Adipocyte (in vitro differentiated cells): ENCODE measurements at regions not wholly inside any gene's neighbourhood (a gene's known extent, or its start where the extent isn't known, plus 50 kb on each side); places are given as distances from the start of the nearest gene placed in this dataset.

Experiments used
- DNase-seq: peaks from one replicate; pipeline ENCODE4 v3.0.0-alpha.2; 2015; ENCODE audit warnings: low read depth
- H3K27me3 ChIP-seq: replicated peaks from 2 replicates; pipeline ENCODE4 v1.7.0; 2013; ENCODE audit warnings: mild to moderate bottlenecking, low read length, moderate library complexity; ENCODE audit not compliant: control insufficient read depth, insufficient read depth
- H3K36me3 ChIP-seq: 2 replicates; pipeline ENCODE4 v1.7.0; 2013; ENCODE audit warnings: low read length, mild to moderate bottlenecking, moderate library complexity; ENCODE audit not compliant: control insufficient read depth, insufficient read depth, severe bottlenecking
- H3K4me1 ChIP-seq: 2 replicates; pipeline ENCODE4 v1.7.0; 2013; ENCODE audit warnings: mild to moderate bottlenecking, low read length, moderate library complexity; ENCODE audit not compliant: control insufficient read depth, insufficient read depth
- H3K4me3 ChIP-seq: 2 replicates; pipeline ENCODE4 v1.7.0; 2013; ENCODE audit warnings: mild to moderate bottlenecking, low read length, moderate library complexity
- H3K9ac ChIP-seq: 2 replicates; pipeline ENCODE4 v1.7.0; 2013; ENCODE audit warnings: mild to moderate bottlenecking, low read length, moderate library complexity
- H3K9me3 ChIP-seq: 2 replicates; pipeline ENCODE4 v1.7.0; 2013; ENCODE audit warnings: mild to moderate bottlenecking, low read length, moderate library complexity; ENCODE audit not compliant: control insufficient read depth

GRCh38 chr2:201969241-201969937 is 64.3 kb upstream of the FZD7 start:
- H3K4me1 ChIP-seq, result no peaks in the 10 kb centered on the region
- peaks cover 4% of the 10 kb centered on the region for H3K9me3 ChIP-seq
- no peak for DNase-seq
- H3K27me3 ChIP-seq, result peaks cover 31% of the 10 kb centered on the region
- H3K4me3 ChIP-seq, result no peak overlapping the region
- H3K36me3 ChIP-seq, result no peaks in the 10 kb centered on the region
- no peak overlapping the region for H3K9ac ChIP-seq

- no peaks in the 10 kb centered on the region for H3K4me1 ChIP-seq
- H3K4me3 ChIP-seq, result no peak overlapping the region
- H3K9me3 ChIP-seq, result peaks cover 4% of the 10 kb centered on the region
- peaks cover 24% of the 10 kb centered on the region for H3K27me3 ChIP-seq
- DNase-seq, result peak; percentile 58
- no peak overlapping the region for H3K9ac ChIP-seq
- no peaks in the 10 kb centered on the region for H3K36me3 ChIP-seq
Observed at GRCh38 chr2:201969938-201970785, 63.5 kb upstream of the FZD7 start.

- Histone ChIP-seq H3K4me1 (no peaks in the 10 kb centered on the region), H3K27me3 (peaks cover 25% of the 10 kb centered on the region), H3K9ac (no peak overlapping the region), H3K36me3 (no peaks in the 10 kb centered on the region), H3K4me3 (no peak overlapping the region), H3K9me3 (peaks cover 4% of the 10 kb centered on the region)
- no peak for DNase-seq
Observed at GRCh38 chr2:201970786-201971108, 62.9 kb upstream of the FZD7 start.

GRCh38 chr2:201971531-201972228 is 62.0 kb upstream of the FZD7 start:
- H3K9me3 ChIP-seq, result peaks cover 4% of the 10 kb centered on the region
- peak; percentile 52 for DNase-seq
- H3K27me3 ChIP-seq, result peaks cover 30% of the 10 kb centered on the region
- no peaks in the 10 kb centered on the region for H3K36me3 ChIP-seq
- H3K4me1 ChIP-seq, result no peaks in the 10 kb centered on the region
- no peak overlapping the region for H3K4me3 ChIP-seq
- no peak overlapping the region for H3K9ac ChIP-seq

GRCh38 chr2:201972621-201973255 is 60.9 kb upstream of the FZD7 start:
- Histone ChIP-seq H3K27me3 (peaks cover 33% of the 10 kb centered on the region), H3K9me3 (peaks cover 4% of the 10 kb centered on the region), H3K36me3 (no peaks in the 10 kb centered on the region), H3K4me1 (no peaks in the 10 kb centered on the region), H3K4me3 (no peak overlapping the region), H3K9ac (no peak overlapping the region)
- no peak for DNase-seq

- H3K9ac ChIP-seq, result no peak overlapping the region
- H3K27me3 ChIP-seq, result peaks cover 40% of the 10 kb centered on the region
- no peak overlapping the region for H3K4me3 ChIP-seq
- H3K36me3 ChIP-seq, result no peaks in the 10 kb centered on the region
- no peaks in the 10 kb centered on the region for H3K4me1 ChIP-seq
- DNase-seq, result no peak
- H3K9me3 ChIP-seq, result peaks cover 4% of the 10 kb centered on the region
Observed at GRCh38 chr2:201973305-201973928, 60.2 kb upstream of the FZD7 start.

GRCh38 chr2:201974171-201975100 is 59.2 kb upstream of the FZD7 start:
- Histone ChIP-seq H3K36me3 (no peaks in the 10 kb centered on the region), H3K4me3 (no peak overlapping the region), H3K4me1 (no peaks in the 10 kb centered on the region), H3K9me3 (peaks cover 4% of the 10 kb centered on the region), H3K9ac (no peak overlapping the region), H3K27me3 (peaks cover 38% of the 10 kb centered on the region)
- no peak for DNase-seq

- H3K4me3 ChIP-seq, result no peak overlapping the region
- peaks cover 44% of the 10 kb centered on the region for H3K27me3 ChIP-seq
- no peak for DNase-seq
- no peaks in the 10 kb centered on the region for H3K36me3 ChIP-seq
- H3K9me3 ChIP-seq, result peaks cover 4% of the 10 kb centered on the region
- no peak overlapping the region for H3K9ac ChIP-seq
- no peaks in the 10 kb centered on the region for H3K4me1 ChIP-seq
Observed at GRCh38 chr2:201975434-201975833, 58.2 kb upstream of the FZD7 start.

GRCh38 chr2:201975964-201976612 is 57.6 kb upstream of the FZD7 start:
- H3K4me1 ChIP-seq, result no peaks in the 10 kb centered on the region

GRCh38 chr2:201977651-201978050 is 56.0 kb upstream of the FZD7 start:
- Histone ChIP-seq H3K4me3 (no peak overlapping the region), H3K4me1 (no peaks in the 10 kb centered on the region), H3K9ac (no peak overlapping the region), H3K9me3 (no peaks in the 10 kb centered on the region), H3K27me3 (peaks cover 46% of the 10 kb centered on the region), H3K36me3 (no peaks in the 10 kb centered on the region)
- DNase-seq, result no peak

More at GRCh38 chr2:201975964-201976612, 57.6 kb upstream of the FZD7 start:
- no peak overlapping the region for H3K9ac ChIP-seq
- DNase-seq, result no peak
- H3K9me3 ChIP-seq, result no peaks in the 10 kb centered on the region
- no peaks in the 10 kb centered on the region for H3K36me3 ChIP-seq
- H3K27me3 ChIP-seq, result peaks cover 43% of the 10 kb centered on the region
- H3K4me3 ChIP-seq, result no peak overlapping the region
